GM12872 (cell line): ENCODE measurements at regions not wholly inside any gene's neighbourhood (a gene's known extent, or its start where the extent isn't known, plus 50 kb on each side); places are given as distances from the start of the nearest gene placed in this dataset.

Experiments used
- CTCF ChIP-seq: IDR thresholded peaks from 3 replicates; pipeline ENCODE4 v1.5.1; 2011; ENCODE audit warnings: low read depth, mild to moderate bottlenecking, low read length, moderate library complexity; ENCODE audit not compliant: insufficient read depth

- no peak for TF ChIP-seq CTCF
These were observed 165.9 kb upstream of the MARCKS start for GRCh38 chr6:113691260-113691656.

- TF ChIP-seq CTCF: no peak
These were observed 163.3 kb upstream of the MARCKS start for GRCh38 chr6:113693851-113694250.

- TF ChIP-seq CTCF: no peak
These were observed 162.7 kb upstream of the MARCKS start for GRCh38 chr6:113694278-113695077.

GRCh38 chr6:113695516-113695915 is 161.6 kb upstream of the MARCKS start:
- no peak for TF ChIP-seq CTCF

- TF ChIP-seq CTCF: no peak
These were observed 160.2 kb upstream of the MARCKS start for GRCh38 chr6:113696960-113697359.

- no peak for TF ChIP-seq CTCF
These were observed 159.3 kb upstream of the MARCKS start for GRCh38 chr6:113697632-113698410.

GRCh38 chr6:113699239-113699638 is 157.9 kb upstream of the MARCKS start:
- no peak for TF ChIP-seq CTCF
